Nephron (organoid): ENCODE measurements at regions not wholly inside any gene's neighbourhood (a gene's known extent, or its start where the extent isn't known, plus 50 kb on each side); places are given as distances from the start of the nearest gene placed in this dataset.

ENCODE experiments used
- H3K27ac Mint-ChIP-seq, 3 experiments: 2 replicates each; pipeline ENCODE4 v1.8.0; 2020; ENCODE audit warnings: mixed read lengths in 3 of 3, mild to moderate bottlenecking in 2 of 3, moderate library complexity in 1 of 3
- H3K27me3 Mint-ChIP-seq: 2 replicates; pipeline ENCODE4 v1.8.0; 2021; ENCODE audit warnings: low read depth, mild to moderate bottlenecking, moderate library complexity, mixed read lengths
- H3K36me3 Mint-ChIP-seq: 2 replicates; pipeline ENCODE4 v1.8.0; 2020; ENCODE audit warnings: low read depth, mixed read lengths
- H3K4me1 Mint-ChIP-seq: 2 replicates; pipeline ENCODE4 v1.8.0; 2020; ENCODE audit warnings: mixed read lengths
- H3K4me3 Mint-ChIP-seq, 3 experiments: 2 replicates each; pipeline ENCODE4 v1.8.0; 2020; ENCODE audit warnings: mild to moderate bottlenecking in 3 of 3, mixed read lengths in 3 of 3, moderate library complexity in 2 of 3
- H3K9me3 Mint-ChIP-seq: 2 replicates; pipeline ENCODE4 v1.8.0; 2020; ENCODE audit warnings: mixed read lengths
- TF ChIP-seq, protein P1 (sequence below), 3 experiments: fragments of 200-600 bp; sonication (generic); IDR thresholded peaks; one replicate each; pipeline ENCODE4 v1.5.0; 2021; ENCODE audit warnings: antibody characterized with exemption in 3 of 3; ENCODE audit not compliant: unreplicated experiment in 3 of 3

GRCh38 chr4:60443796-60444195 is 756.3 kb upstream of the ADGRL3 start:
- Mint-ChIP-seq H3K9me3 (no peaks in the 10 kb centered on the region), H3K36me3 (no peaks in the 10 kb centered on the region), H3K27ac (no peak overlapping the region), H3K27me3 (no peaks in the 10 kb centered on the region), H3K4me3 (no peak overlapping the region), H3K4me1 (no peaks in the 10 kb centered on the region)
- TF ChIP-seq, protein P1, sequence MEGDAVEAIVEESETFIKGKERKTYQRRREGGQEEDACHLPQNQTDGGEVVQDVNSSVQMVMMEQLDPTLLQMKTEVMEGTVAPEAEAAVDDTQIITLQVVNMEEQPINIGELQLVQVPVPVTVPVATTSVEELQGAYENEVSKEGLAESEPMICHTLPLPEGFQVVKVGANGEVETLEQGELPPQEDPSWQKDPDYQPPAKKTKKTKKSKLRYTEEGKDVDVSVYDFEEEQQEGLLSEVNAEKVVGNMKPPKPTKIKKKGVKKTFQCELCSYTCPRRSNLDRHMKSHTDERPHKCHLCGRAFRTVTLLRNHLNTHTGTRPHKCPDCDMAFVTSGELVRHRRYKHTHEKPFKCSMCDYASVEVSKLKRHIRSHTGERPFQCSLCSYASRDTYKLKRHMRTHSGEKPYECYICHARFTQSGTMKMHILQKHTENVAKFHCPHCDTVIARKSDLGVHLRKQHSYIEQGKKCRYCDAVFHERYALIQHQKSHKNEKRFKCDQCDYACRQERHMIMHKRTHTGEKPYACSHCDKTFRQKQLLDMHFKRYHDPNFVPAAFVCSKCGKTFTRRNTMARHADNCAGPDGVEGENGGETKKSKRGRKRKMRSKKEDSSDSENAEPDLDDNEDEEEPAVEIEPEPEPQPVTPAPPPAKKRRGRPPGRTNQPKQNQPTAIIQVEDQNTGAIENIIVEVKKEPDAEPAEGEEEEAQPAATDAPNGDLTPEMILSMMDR (IDR thresholded peaks at IDR 0.05; ENCODE audit: unreplicated experiment in 3 of 3), result no peak

DNA sequence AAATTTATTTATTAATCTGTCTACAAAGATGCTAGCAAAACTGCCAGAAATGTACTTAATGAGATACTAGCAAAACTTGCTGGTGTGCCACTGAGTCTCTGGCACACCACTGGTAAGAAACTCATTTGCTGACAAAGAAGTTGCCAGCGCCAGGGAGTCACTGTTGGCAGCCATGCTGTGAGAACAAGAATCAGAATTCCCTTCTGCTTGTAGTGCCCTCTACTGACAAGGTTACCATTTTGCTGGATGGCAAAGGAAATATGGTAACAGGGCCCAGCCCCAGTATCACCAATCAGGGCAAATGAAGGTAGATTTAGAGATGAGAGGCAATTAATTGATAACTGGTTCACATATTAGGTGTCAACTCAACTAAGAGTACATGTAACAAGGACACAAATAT is 750.1 kb upstream of the ADGRL3 start:
- TF ChIP-seq, protein P1 (IDR thresholded peaks at IDR 0.05; ENCODE audit: unreplicated experiment in 3 of 3), result no peak
- Mint-ChIP-seq H3K36me3 (no peaks in the 10 kb centered on the region), H3K27me3 (no peaks in the 10 kb centered on the region), H3K9me3 (no peaks in the 10 kb centered on the region), H3K27ac (no peak overlapping the region), H3K4me3 (no peak overlapping the region), H3K4me1 (no peaks in the 10 kb centered on the region)

GRCh38 chr4:60452266-60452665 is 747.9 kb upstream of the ADGRL3 start:
- Mint-ChIP-seq H3K36me3 (no peaks in the 10 kb centered on the region), H3K9me3 (no peaks in the 10 kb centered on the region), H3K4me3 (no peak overlapping the region), H3K4me1 (no peaks in the 10 kb centered on the region), H3K27ac (no peak overlapping the region), H3K27me3 (no peaks in the 10 kb centered on the region)
- TF ChIP-seq, protein P1 (IDR thresholded peaks at IDR 0.05; ENCODE audit: unreplicated experiment in 3 of 3), result no peak

- no peaks in the 10 kb centered on the region for H3K4me1 Mint-ChIP-seq
- no peaks in the 10 kb centered on the region for H3K36me3 Mint-ChIP-seq
These were observed 744.7 kb upstream of the ADGRL3 start for GRCh38 chr4:60455380-60455779.

DNA sequence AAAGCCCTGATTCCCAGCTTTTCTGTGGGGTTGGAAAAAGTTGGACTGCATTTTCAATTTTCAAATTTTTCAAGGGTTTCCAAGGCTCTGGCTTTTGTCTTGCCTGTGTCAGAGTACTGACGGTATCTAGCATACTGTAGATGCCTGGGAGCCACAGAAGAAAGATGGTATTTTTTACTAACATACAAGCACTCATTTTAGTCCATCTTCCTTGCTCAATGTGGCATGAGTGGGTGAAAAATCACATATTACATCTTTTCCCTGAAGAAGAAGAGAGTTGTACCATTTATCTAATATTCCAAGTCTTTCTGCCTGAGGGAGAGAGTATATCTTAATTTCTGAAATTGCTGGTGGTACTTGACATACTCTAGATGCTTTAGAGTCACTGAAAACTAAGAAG is 738.6 kb upstream of the ADGRL3 start:
- Mint-ChIP-seq H3K27ac (no peak overlapping the region), H3K9me3 (peaks cover 13% of the 10 kb centered on the region), H3K36me3 (no peaks in the 10 kb centered on the region), H3K27me3 (no peaks in the 10 kb centered on the region), H3K4me1 (no peaks in the 10 kb centered on the region), H3K4me3 (no peak overlapping the region)
- TF ChIP-seq, protein P1 (IDR thresholded peaks at IDR 0.05; ENCODE audit: unreplicated experiment in 3 of 3), result no peak

More at GRCh38 chr4:60455380-60455779, 744.7 kb upstream of the ADGRL3 start:
- Mint-ChIP-seq H3K4me3 (no peak overlapping the region), H3K27ac (no peak overlapping the region), H3K9me3 (no peaks in the 10 kb centered on the region), H3K27me3 (no peaks in the 10 kb centered on the region)
- TF ChIP-seq, protein P1 (IDR thresholded peaks at IDR 0.05; ENCODE audit: unreplicated experiment in 3 of 3), result no peak

DNA sequence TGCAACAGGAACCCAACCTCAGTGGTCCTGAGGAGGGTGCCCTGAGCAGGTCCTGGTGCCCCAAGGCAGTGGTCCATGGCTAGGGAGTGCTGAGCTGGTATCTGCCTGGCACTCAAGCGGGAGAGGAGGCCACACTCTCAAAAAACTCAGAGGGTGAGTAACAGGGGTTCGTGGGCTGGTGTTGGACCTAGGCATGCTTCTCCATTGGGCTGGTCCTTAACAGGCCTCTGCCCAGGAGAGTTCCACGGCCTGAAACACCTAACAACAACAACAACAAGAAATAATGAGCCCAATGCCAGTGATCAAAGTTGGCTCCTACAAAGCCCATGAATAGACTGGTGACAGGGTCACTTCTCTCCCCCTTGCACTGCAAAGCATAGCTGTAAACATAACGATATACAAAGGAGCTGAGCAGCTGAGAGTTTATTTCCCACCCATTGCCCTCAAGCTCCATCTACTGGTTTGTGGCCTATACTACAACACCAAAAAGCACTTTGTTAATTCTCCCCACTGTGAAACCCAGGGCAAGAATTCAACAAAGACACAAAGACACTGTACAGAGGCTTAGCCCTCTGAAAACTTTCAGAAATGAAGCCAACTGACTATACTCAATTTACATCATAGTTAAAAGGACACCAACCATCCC is 736.1 kb upstream of the ADGRL3 start:
- no peaks in the 10 kb centered on the region for H3K4me1 Mint-ChIP-seq
- H3K27me3 Mint-ChIP-seq, result no peaks in the 10 kb centered on the region
- TF ChIP-seq, protein P1 (IDR thresholded peaks at IDR 0.05; ENCODE audit: unreplicated experiment in 3 of 3), result no peak
- no peak overlapping the region for H3K4me3 Mint-ChIP-seq
- peaks cover 18% of the 10 kb centered on the region for H3K9me3 Mint-ChIP-seq
- H3K27ac Mint-ChIP-seq, result no peak overlapping the region
- H3K36me3 Mint-ChIP-seq, result no peaks in the 10 kb centered on the region
